ENCODE measurements at regions not wholly inside any gene's neighbourhood (a gene's known extent, or its start where the extent isn't known, plus 50 kb on each side); places are given as distances from the start of the nearest gene placed in this dataset.

DNA sequence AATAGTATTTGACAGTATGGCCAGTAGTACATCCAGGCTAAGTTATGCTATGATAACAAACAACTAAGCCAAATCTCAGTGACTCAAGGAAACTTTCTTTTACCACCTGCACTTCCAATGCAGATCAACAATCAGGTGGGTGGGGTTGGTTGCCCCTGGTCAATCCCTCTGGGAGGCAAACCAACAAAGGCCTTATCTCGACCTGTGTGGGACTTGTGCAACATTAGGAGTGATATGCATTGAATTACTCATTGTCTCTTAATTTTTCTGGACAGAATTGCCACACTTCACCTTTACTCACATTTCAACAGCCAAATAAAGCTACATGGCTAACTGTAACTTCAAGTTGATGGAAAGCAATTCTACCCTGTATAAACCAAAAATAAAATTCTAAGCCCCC is 1049.3 kb upstream of the CDH2 start:
- no peak for DNase-seq (ENCODE audit: low read depth)

- DNase-seq (ENCODE audit: low read depth), result no peak
Observed at GRCh38 chr18:29225351-29225750, 1048.4 kb upstream of the CDH2 start.

GRCh38 chr18:29218091-29218490 is 1041.2 kb upstream of the CDH2 start:
- DNase-seq (ENCODE audit: low read depth), result no peak

GRCh38 chr18:29217124-29217915 is 1040.4 kb upstream of the CDH2 start:
- DNase-seq (ENCODE audit: low read depth), result no peak

- DNase-seq (ENCODE audit: low read depth), result no peak
Observed at GRCh38 chr18:29198834-29199233, 1021.9 kb upstream of the CDH2 start.

DNA sequence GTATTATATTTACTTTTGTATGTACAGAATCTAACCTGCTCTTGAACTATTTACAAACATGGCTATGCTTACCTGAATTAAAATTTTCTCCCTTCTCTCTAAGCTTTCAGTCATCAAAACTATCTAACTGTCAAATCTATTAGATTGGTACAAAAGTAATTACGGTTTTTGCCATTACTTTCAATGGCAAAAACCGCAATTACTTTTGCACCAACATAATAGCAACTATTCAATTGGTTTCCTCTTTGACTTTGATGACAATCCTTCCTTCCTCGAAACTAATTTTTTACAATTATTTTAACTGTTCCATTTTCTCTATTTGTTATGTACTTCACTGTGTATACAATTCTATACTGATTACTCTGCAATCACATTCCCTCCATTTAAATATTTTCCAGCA is 1019.4 kb upstream of the CDH2 start:
- DNase-seq (ENCODE audit: low read depth), result no peak

GRCh38 chr18:29191263-29191662 is 1014.3 kb upstream of the CDH2 start:
- no peak for DNase-seq (ENCODE audit: low read depth)

GRCh38 chr18:29188760-29189159 is 1011.8 kb upstream of the CDH2 start:
- DNase-seq (ENCODE audit: low read depth), result no peak

- DNase-seq (ENCODE audit: low read depth), result no peak
Observed at GRCh38 chr18:29185801-29186200, 1008.9 kb upstream of the CDH2 start.

DNA sequence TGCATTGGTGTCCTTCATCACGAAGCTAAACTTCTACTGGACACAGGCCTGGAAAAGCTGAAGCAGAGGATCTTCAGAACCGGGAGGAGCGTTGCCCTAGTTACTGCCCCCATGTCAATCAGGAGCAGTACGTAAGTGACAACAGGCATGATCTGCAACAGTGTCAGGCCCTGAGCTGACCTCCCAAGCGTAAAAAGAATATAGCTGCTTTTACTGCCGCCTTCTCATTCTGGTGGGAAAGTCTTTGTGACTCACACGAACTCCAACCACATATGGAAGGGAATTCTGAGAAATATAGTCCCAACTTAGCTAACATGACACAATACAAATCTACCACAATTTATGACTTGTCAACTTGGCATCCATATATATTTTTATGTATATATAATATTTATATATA is 1007.7 kb upstream of the CDH2 start:
- DNase-seq (ENCODE audit: low read depth), result no peak

DNA sequence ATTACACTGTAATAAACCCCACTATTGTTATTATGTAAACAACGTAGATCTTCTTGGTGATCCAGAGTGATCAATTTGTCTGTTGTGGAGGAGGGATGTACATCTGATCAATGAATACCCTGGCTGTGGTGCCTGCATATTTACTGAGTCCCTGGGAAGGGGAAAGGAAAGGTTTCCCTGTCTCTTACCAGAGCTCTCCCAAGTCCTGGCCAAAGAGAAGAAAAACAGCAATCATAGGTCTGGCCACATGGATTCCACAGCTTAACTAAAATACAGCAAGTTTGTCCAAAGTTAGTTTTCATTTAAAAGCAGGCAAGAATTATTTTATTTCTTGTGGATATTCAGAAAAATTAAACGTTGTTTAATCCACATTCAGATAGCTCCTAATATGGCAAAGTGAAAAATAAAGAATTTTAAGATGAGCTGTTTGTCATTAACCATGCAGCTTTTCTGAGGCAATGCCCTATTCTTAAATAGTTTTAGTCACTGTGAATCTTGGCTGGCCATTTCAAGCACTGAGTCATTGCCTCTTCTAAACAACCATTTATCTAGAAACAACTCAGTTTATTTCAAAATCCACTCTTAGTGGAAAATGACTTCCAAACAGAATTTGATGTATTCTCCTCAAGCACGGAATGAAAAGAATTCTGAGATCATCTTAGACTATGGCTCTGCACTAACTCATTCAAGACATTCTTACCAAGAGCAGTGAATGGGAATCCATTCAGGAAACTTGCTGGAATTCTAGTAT is 1004.4 kb upstream of the CDH2 start:
- DNase-seq (ENCODE audit: low read depth), result peak; percentile 45

DNA sequence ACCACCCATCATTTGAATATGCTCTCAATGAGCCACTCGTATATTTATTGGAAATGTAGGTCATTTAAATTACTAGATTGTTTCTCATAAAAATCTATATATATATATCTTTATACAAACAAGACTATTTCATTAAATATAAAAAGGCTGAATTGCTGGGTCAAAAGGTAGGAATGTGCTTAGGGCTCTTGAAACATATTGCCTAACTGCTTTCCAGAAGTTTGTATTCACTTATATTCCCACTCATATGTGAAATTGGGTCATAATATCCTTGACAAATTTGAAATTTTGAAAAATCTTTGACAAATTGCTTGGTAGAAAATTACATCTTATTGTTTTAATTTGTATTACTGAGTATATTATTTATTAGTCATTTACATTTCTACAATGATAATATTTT is 999.8 kb upstream of the CDH2 start:
- no peak for DNase-seq (ENCODE audit: low read depth)

DNA sequence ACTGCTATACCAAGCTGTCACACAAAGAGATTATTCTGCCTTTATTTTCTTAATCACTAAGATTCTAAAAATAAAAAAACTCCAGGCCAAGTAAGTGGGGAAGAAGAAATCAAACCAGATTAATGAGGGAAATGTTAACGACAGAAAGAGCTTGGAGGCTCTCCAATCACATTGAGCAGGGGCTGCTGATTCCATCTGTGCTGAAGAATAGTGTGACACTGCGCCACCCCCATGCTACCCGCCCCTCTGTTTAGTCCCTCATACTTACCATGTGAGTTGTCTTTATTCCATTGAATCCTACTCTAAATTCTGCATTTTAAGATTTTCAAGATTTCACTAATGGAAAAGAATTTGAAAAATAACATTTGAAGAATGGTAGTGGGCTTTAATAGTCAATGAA is 998.0 kb upstream of the CDH2 start:
- DNase-seq (ENCODE audit: low read depth), result no peak

GRCh38 chr18:29172756-29173067 is 995.8 kb upstream of the CDH2 start:
- DNase-seq (ENCODE audit: low read depth), result no peak

- no peak for DNase-seq (ENCODE audit: low read depth)
Observed at GRCh38 chr18:29171892-29172755, 995.2 kb upstream of the CDH2 start.

- no peak for DNase-seq (ENCODE audit: low read depth)
Observed at GRCh38 chr18:29169599-29169998, 992.7 kb upstream of the CDH2 start.

GRCh38 chr18:29164993-29165599 is 988.2 kb upstream of the CDH2 start:
- DNase-seq (ENCODE audit: low read depth), result peak; percentile 90

- DNase-seq (ENCODE audit: low read depth), result peak; percentile 85
Observed at GRCh38 chr18:29164020-29164706, 987.2 kb upstream of the CDH2 start.

- no peak for DNase-seq (ENCODE audit: low read depth)
Observed at GRCh38 chr18:29163596-29163995, 986.7 kb upstream of the CDH2 start.

DNA sequence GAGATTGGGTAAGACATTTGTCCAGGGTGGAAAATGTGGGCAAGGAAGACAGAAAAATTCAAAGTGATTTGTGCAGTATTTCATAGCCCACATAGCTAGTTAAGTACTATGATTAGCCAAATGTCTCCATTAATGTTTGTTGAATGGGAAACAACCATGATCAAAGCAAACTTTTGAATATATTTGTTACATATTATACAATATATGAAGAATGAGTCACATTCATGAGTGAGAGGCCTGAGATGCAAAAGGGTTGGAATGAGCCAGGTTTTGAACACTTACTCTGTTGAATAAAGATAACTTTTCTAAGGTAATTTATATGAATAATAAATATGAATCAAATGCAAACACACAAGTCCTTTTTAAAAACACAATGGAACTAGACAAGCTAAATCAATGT is 984.5 kb upstream of the CDH2 start:
- no peak for DNase-seq (ENCODE audit: low read depth)

DNA sequence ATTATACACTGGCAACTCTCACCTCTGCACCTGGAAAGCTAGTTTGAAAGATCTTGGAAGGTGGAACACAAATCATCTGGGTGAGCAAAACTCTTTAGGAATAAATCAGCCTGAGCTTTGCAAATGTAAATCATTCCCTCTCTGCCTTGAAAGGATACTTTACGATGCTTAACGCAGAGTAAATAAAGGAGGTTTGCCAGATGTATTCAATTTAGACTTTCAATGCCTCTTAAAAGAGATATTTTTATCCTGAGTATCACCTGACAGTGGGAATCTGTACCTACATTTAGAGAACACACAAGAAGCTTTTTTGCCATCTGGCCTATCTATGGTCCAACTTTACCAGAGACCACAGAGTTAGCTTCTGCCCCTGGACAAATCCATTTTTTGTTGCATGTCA is 983.2 kb upstream of the CDH2 start:
- DNase-seq (ENCODE audit: low read depth), result no peak

DNA sequence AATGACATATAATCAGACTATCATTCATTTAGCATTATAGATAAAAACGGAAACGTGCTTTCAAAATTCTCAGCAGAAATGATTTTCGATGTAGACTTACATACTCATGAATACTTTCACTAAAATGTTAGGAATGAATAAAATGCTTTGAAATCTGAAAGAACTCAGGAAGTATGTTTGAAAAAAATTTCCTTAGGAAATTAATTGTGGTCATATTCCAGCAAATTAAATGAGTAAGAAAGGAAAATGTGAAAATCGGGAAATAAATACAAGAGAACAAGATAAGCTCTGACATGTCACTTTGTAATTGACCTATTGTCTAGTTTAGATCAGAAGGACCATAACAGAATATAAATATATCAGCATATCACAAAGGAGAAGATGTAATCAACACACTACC is 981.0 kb upstream of the CDH2 start:
- DNase-seq (ENCODE audit: low read depth), result no peak

Data from HS-27A (cell line).